Upper lobe of left lung (tissue), 6 donors: ENCODE measurements at regions not wholly inside any gene's neighbourhood (a gene's known extent, or its start where the extent isn't known, plus 50 kb on each side); places are given as distances from the start of the nearest gene placed in this dataset.

Experiments used
- ATAC-seq, 2 donors: fragments of 200-7000 bp; cut with Tn5 transposase; one replicate each; pipeline ENCODE4 v1.9.1; 2022; ENCODE audit warnings: mild to moderate bottlenecking in 2 of 2, moderate library complexity in 2 of 2; ENCODE audit not compliant: low FRiP score in 2 of 2
- DNase-seq, 2 donors: peaks; one replicate each; pipeline ENCODE4 v3.0.0-alpha.2; 2019 to 2020
- H3K27ac ChIP-seq, 4 donors: fragments of 200-600 bp; sonication (generic); one replicate each; pipeline ENCODE4 v1.5.1; 2016 to 2019
- H3K27me3 ChIP-seq, 4 donors: fragments of 200-600 bp; sonication (generic); one replicate each; pipeline ENCODE4 v1.5.1; 2017 to 2019
- H3K36me3 ChIP-seq, 4 donors: fragments of 200-600 bp; sonication (generic); one replicate each; pipeline ENCODE4 v1.5.1; 2016 to 2019
- H3K4me1 ChIP-seq, 4 donors: fragments of 200-600 bp; sonication (generic); one replicate each; pipeline ENCODE4 v1.5.1; 2018 to 2019
- H3K4me3 ChIP-seq, 4 donors: fragments of 200-600 bp; sonication (generic); one replicate each; pipeline ENCODE4 v1.5.1; 2017 to 2019; ENCODE audit warnings: mild to moderate bottlenecking in 2 of 4, moderate library complexity in 1 of 4
- H3K9me3 ChIP-seq, 4 donors: fragments of 200-600 bp; sonication (generic); one replicate each; pipeline ENCODE4 v1.5.1; 2018 to 2019
- EP300 ChIP-seq, 4 donors: sonication (generic); formaldehyde crosslinking; IDR thresholded peaks; one replicate each; pipeline ENCODE4 v1.5.1; 2017; ENCODE audit warnings: antibody characterized with exemption in 4 of 4, control low read depth in 2 of 4
- POLR2A ChIP-seq, 4 donors: fragments of 450-650 bp; IDR thresholded peaks; one replicate each; pipeline ENCODE4 v1.5.1; 2016 to 2017; ENCODE audit warnings: antibody characterized with exemption in 4 of 4, mild to moderate bottlenecking in 2 of 4
- POLR2AphosphoS5 ChIP-seq, 2 donors: sonication (generic); formaldehyde crosslinking; IDR thresholded peaks; one replicate each; pipeline ENCODE4 v1.5.1; 2017; ENCODE audit warnings: antibody characterized with exemption in 2 of 2
- WGBS, 2 donors: methylation state at CpG; one replicate each; pipeline ENCODE4 v1.1.5; 2017 to 2018; 5-methylcytosine and 5-hydroxymethylcytosine counted together
- TF ChIP-seq, protein P1 (sequence below), 6 experiments: fragments of 450-650 bp in 4 of 6; fragments of 200-600 bp in 2 of 6; sonication (generic) in 2 of 6; IDR thresholded peaks; one replicate each; pipeline ENCODE4 v1.5.1; 2016 to 2019; ENCODE audit warnings: antibody characterized with exemption in 6 of 6
- donor health status: DM: no; HTN: no; CAD: no; lungs with moderate emphysema.
- donor health status: DM: no; HTN: yes; CAD: no; lungs with severe emphysema.

DNA sequence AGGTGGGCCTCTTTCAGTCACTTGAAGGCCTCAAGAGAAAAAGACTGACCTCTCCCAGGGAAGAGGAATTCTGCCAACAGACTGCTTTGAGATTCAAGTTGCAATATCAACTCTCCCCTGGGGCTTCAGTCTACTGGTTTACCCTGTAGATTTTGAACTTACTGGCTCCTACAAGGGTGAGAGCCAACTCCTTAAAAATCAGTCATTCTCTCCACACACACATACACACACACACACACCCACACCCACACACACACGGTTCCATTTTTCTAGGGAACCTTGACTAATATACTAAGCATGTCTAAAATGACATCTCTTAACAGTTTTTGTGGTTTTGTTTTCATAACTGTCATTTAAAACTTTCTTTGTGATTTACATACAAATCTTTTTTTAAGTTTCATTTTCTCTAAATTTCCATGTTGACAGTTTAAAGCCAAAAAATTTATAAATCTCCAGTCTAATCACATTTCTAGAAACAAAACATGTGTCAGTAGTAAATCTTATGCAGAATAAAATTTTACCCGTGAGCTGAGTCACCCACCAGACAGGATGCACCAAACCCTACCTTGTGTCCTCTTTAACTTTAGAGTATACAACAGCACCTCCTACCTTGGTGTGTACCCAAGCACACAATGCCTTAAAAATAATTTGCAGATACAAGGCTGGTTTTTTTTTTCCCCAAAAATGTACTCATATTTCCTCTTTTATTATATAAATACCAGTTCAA is 394.6 kb downstream of the AEBP2 start:
- TF ChIP-seq, protein P1, sequence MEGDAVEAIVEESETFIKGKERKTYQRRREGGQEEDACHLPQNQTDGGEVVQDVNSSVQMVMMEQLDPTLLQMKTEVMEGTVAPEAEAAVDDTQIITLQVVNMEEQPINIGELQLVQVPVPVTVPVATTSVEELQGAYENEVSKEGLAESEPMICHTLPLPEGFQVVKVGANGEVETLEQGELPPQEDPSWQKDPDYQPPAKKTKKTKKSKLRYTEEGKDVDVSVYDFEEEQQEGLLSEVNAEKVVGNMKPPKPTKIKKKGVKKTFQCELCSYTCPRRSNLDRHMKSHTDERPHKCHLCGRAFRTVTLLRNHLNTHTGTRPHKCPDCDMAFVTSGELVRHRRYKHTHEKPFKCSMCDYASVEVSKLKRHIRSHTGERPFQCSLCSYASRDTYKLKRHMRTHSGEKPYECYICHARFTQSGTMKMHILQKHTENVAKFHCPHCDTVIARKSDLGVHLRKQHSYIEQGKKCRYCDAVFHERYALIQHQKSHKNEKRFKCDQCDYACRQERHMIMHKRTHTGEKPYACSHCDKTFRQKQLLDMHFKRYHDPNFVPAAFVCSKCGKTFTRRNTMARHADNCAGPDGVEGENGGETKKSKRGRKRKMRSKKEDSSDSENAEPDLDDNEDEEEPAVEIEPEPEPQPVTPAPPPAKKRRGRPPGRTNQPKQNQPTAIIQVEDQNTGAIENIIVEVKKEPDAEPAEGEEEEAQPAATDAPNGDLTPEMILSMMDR (IDR thresholded peaks at IDR 0.05) = no peak
- TF ChIP-seq POLR2A (IDR thresholded peaks at IDR 0.05) = no peak
- TF ChIP-seq EP300 (IDR thresholded peaks at IDR 0.05) = no peak
- TF ChIP-seq POLR2AphosphoS5 (IDR thresholded peaks at IDR 0.05) = no peak
- no peak overlapping the region for H3K4me3 ChIP-seq
- DNase-seq (no peak), ATAC-seq (no peak)
- no peaks in the 10 kb centered on the region for H3K27me3 ChIP-seq
- WGBS, 2 donors = 23 to 44% methylated on average over 2 of the region's 2 CpGs
- H3K27ac ChIP-seq = no peak overlapping the region
- no peaks in the 10 kb centered on the region for H3K4me1 ChIP-seq
- H3K36me3 ChIP-seq = no peaks in the 10 kb centered on the region
- H3K9me3 ChIP-seq = no peaks in the 10 kb centered on the region

DNA sequence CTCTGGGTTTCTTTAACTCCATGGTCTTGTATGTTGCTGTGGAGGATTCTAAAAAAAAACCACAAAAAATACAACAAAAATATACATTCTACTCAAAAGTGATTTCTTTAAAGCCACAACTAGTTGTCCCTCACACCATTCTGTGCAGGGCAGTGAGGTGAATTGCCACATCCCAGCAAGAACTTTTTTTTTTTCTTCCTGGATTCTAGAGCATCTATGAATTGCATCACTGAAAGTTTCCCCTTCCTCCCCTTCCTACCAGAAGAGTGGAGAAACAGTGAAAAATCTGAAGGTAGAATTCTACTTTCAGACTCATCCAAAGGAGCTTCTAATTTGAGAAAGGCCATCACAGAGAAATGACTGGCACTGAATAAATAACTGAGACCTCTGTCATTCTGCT is 395.3 kb downstream of the AEBP2 start:
- Histone ChIP-seq H3K27me3 (no peaks in the 10 kb centered on the region), H3K9me3 (no peaks in the 10 kb centered on the region), H3K27ac (no peak overlapping the region), H3K4me3 (no peak overlapping the region), H3K36me3 (no peaks in the 10 kb centered on the region), H3K4me1 (no peaks in the 10 kb centered on the region)
- TF ChIP-seq POLR2A (IDR thresholded peaks at IDR 0.05) = no peak
- TF ChIP-seq POLR2AphosphoS5 (IDR thresholded peaks at IDR 0.05) = no peak
- TF ChIP-seq EP300 (IDR thresholded peaks at IDR 0.05) = no peak
- TF ChIP-seq, protein P1 (IDR thresholded peaks at IDR 0.05) = no peak
- no peak for ATAC-seq
- no peak for DNase-seq

DNA sequence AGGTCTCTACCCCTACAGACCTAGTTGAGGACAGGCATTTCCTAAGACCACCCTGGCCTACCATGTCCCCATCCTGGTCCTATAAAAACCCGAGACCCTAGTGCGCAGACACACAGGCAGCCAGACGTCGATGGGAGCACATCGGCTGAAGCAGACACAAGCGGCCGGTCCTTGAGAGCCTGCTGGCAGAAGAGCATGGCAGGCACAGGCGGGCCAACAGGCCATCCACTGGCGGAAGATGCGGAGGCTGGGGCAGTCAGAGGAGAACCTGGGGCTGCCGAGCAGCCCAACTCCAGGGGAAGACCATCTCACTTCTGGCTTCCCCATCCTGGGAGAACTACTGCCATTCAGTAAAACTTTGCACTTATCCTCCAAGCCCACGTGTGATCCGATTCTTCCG is 396.8 kb downstream of the AEBP2 start:
- DNase-seq (peak in 1 of 2 donors; percentile 52), ATAC-seq (no peak)

DNA sequence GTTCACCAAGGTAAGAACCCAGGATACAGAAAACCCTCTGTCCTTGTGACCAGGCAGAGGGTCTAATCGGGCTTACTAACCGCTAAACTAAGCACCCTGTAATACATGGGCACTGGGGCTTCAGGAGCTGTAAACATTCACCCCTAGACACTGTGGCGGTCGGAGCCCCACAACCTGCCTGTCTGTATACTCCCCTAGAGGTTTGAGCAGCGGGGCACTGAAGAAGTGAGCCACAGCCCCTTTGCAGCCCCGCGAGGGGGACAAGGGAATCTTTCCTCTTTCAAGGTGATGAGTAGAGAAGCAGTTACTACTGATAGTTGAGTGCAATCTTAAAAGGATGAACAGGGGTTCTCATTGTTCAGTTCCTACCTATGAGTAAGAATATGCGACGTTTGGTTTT is 397.2 kb downstream of the AEBP2 start:
- DNase-seq = no peak
- no peak for TF ChIP-seq POLR2A (IDR thresholded peaks at IDR 0.05)
- TF ChIP-seq POLR2AphosphoS5 (IDR thresholded peaks at IDR 0.05) = no peak
- TF ChIP-seq, protein P1 (IDR thresholded peaks at IDR 0.05) = no peak
- TF ChIP-seq EP300 (IDR thresholded peaks at IDR 0.05) = no peak
- ATAC-seq = no peak
- Histone ChIP-seq H3K4me1 (no peaks in the 10 kb centered on the region), H3K36me3 (no peaks in the 10 kb centered on the region), H3K27me3 (no peaks in the 10 kb centered on the region), H3K4me3 (no peak overlapping the region), H3K9me3 (no peaks in the 10 kb centered on the region), H3K27ac (no peak overlapping the region)
- 90 to 95% methylated on average over 3 to 9 of the region's 9 CpGs for WGBS, 2 donors

More for the DNA sequence above, 396.8 kb downstream of the AEBP2 start:
- Histone ChIP-seq H3K27ac (no peak overlapping the region), H3K9me3 (no peaks in the 10 kb centered on the region), H3K4me3 (no peak overlapping the region), H3K36me3 (no peaks in the 10 kb centered on the region), H3K4me1 (no peaks in the 10 kb centered on the region), H3K27me3 (no peaks in the 10 kb centered on the region)
- 88 to 98% methylated on average over 8 to 14 of the region's 14 CpGs for WGBS, 2 donors
- TF ChIP-seq EP300 (IDR thresholded peaks at IDR 0.05) (no peak), POLR2AphosphoS5 (IDR thresholded peaks at IDR 0.05) (no peak), POLR2A (IDR thresholded peaks at IDR 0.05) (no peak)
- TF ChIP-seq, protein P1 (IDR thresholded peaks at IDR 0.05) = no peak

DNA sequence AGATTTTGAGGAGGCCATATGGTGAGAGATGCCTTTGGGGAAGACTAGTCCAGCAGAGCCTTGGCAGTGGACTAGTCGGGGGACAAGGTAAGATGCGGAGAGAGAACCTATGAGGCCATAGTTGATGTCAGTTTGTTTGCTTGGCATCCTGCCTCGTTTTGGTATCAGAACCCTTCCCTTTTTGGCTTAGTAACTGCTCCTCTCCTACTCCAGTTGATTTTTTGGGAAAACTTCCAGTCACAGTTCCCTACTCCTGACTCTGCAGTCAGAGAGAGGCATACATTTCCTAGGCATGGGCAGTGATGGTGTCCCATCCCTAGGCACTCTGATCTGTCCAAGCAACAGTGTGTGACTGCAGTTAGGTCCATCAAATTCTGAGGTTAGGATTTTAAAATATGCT is 398.3 kb downstream of the AEBP2 start:
- WGBS, 2 donors = 85 to 88% methylated on average over 2 to 3 of the region's 3 CpGs
- no peak for TF ChIP-seq POLR2A (IDR thresholded peaks at IDR 0.05)
- TF ChIP-seq, protein P1 (IDR thresholded peaks at IDR 0.05) = no peak
- no peak for TF ChIP-seq POLR2AphosphoS5 (IDR thresholded peaks at IDR 0.05)
- no peak for TF ChIP-seq EP300 (IDR thresholded peaks at IDR 0.05)
- no peaks in the 10 kb centered on the region for H3K4me1 ChIP-seq
- H3K27me3 ChIP-seq = no peaks in the 10 kb centered on the region
- H3K27ac ChIP-seq = no peak overlapping the region
- H3K4me3 ChIP-seq = no peak overlapping the region
- no peaks in the 10 kb centered on the region for H3K36me3 ChIP-seq
- H3K9me3 ChIP-seq = no peaks in the 10 kb centered on the region
- no peak for ATAC-seq
- DNase-seq = no peak
